Thoracic aorta (tissue), 2 donors: ENCODE measurements at regions not wholly inside any gene's neighbourhood (a gene's known extent, or its start where the extent isn't known, plus 50 kb on each side); places are given as distances from the start of the nearest gene placed in this dataset.

Experiments
- ATAC-seq: fragments of 150-250 bp; one replicate; pipeline ENCODE4 v1.8.0; 2017; ENCODE audit warnings: low read depth; ENCODE audit not compliant: insufficient number of reproducible peaks, low FRiP score
- DNase-seq: peaks from one replicate; pipeline ENCODE4 v3.0.0-alpha.2; 2020; ENCODE audit warnings: low spot score
- H3K27ac ChIP-seq, 2 donors: fragments of 200-600 bp; sonication (generic); 1 replicate in 1 of 2; 2 replicates in 1 of 2; pipeline ENCODE4 v1.5.1; 2016; ENCODE audit warnings: mild to moderate bottlenecking in 2 of 2, moderate library complexity in 2 of 2
- H3K27me3 ChIP-seq: fragments of 200-600 bp; sonication (generic); replicated peaks from 2 replicates; pipeline ENCODE4 v1.6.0; 2016; ENCODE audit warnings: mild to moderate bottlenecking; ENCODE audit not compliant: insufficient read depth
- H3K36me3 ChIP-seq: fragments of 200-600 bp; sonication (generic); one replicate; pipeline ENCODE4 v1.5.1; 2016
- H3K4me1 ChIP-seq, 2 donors: fragments of 200-600 bp; sonication (generic); 1 replicate in 1 of 2; 2 replicates in 1 of 2; pipeline versions ENCODE4 v1.5.1 to v1.6.0; 2016; ENCODE audit warnings: low read depth in 2 of 2, mild to moderate bottlenecking in 1 of 2; ENCODE audit not compliant: control insufficient read depth in 1 of 2
- H3K4me3 ChIP-seq: fragments of 200-600 bp; sonication (generic); 2 replicates; pipeline ENCODE4 v1.5.1; 2016; ENCODE audit warnings: mild to moderate bottlenecking
- H3K9me3 ChIP-seq: fragments of 200-600 bp; sonication (generic); 2 replicates; pipeline ENCODE4 v1.5.1; 2016
- TF ChIP-seq, protein P1 (sequence below): fragments of 200-600 bp; sonication (generic); IDR thresholded peaks from one replicate; pipeline ENCODE4 v1.5.1; 2019; ENCODE audit warnings: antibody characterized with exemption

DNA sequence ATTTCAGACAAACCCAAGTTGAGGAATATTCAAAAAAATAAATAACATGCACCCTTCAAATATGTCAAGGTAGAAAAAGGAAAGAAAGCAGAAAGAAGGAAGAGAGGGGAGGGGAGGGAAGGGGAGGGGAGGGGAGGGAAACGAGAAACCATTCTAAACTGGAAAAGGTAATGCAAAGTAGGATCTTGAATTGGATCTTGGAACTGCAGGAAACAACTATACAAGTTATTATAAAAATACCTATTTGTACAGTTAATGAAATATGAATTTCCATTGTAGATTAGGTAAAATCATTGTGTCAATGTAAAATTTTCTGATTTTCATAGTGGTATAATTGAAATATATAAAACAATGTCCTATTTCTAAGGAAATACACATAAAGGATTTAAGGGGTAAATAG, 668.4 kb downstream of the FAT4 start:
- H3K4me1 ChIP-seq, result peaks cover 0 to 5% of the 10 kb centered on the region in 2 donors
- H3K27me3 ChIP-seq, result no peaks in the 10 kb centered on the region
- TF ChIP-seq, protein P1, sequence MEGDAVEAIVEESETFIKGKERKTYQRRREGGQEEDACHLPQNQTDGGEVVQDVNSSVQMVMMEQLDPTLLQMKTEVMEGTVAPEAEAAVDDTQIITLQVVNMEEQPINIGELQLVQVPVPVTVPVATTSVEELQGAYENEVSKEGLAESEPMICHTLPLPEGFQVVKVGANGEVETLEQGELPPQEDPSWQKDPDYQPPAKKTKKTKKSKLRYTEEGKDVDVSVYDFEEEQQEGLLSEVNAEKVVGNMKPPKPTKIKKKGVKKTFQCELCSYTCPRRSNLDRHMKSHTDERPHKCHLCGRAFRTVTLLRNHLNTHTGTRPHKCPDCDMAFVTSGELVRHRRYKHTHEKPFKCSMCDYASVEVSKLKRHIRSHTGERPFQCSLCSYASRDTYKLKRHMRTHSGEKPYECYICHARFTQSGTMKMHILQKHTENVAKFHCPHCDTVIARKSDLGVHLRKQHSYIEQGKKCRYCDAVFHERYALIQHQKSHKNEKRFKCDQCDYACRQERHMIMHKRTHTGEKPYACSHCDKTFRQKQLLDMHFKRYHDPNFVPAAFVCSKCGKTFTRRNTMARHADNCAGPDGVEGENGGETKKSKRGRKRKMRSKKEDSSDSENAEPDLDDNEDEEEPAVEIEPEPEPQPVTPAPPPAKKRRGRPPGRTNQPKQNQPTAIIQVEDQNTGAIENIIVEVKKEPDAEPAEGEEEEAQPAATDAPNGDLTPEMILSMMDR, result no peak
- no peak overlapping the region for H3K4me3 ChIP-seq
- H3K9me3 ChIP-seq, result no peaks in the 10 kb centered on the region
- H3K36me3 ChIP-seq, result no peaks in the 10 kb centered on the region
- no peak overlapping the region for H3K27ac ChIP-seq
- DNase-seq (no peak), ATAC-seq (no peak)

DNA sequence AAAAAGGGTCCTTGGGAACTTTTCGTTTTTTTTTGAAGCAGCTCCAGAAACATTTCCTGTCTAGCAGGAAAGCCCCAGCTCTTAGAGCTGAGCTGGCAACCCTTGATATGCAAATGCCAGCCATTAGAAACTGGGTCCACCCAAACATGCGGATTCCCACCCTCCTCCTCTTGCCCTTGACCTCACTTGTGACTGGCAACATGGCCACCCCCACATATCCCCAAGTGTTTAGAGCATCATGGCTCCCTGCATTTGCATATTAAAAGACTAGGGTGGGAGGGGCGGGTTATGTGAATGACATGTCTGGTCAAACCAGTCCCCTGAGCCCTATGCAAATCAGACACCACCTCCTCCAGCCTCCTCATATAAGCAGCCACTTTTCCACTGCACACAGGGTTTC, 671.1 kb downstream of the FAT4 start:
- Histone ChIP-seq H3K27ac (no peak overlapping the region), H3K4me3 (no peak overlapping the region), H3K9me3 (no peaks in the 10 kb centered on the region), H3K4me1 (peaks cover 0 to 12% of the 10 kb centered on the region in 2 donors), H3K27me3 (no peaks in the 10 kb centered on the region), H3K36me3 (no peaks in the 10 kb centered on the region)
- TF ChIP-seq, protein P1, result no peak
- no peak for DNase-seq
- ATAC-seq, result no peak

DNA sequence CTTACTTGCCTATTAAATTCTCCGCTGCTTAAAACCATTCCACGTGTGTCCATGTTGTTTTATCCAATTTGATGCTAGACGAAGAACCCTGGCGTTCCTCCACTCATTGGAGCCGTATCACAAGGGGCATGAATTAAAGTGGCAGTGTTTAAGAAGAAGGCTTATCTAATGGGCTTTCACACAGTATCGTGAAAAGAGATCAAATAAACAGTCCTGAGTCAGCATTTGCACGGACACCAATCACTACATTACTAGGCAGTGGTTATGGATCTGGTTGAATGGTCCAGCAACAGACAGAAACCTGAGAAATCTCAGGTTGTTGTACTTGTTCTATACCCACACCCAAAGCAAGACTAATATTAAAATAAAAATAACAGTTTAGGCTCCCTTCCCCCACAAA, 671.6 kb downstream of the FAT4 start:
- no peak overlapping the region for H3K27ac ChIP-seq
- TF ChIP-seq, protein P1, result no peak
- H3K27me3 ChIP-seq, result no peaks in the 10 kb centered on the region
- DNase-seq, result no peak
- H3K36me3 ChIP-seq, result no peaks in the 10 kb centered on the region
- no peaks in the 10 kb centered on the region for H3K9me3 ChIP-seq
- H3K4me3 ChIP-seq, result no peak overlapping the region
- no peak for ATAC-seq
- H3K4me1 ChIP-seq, result peaks cover 0 to 13% of the 10 kb centered on the region in 2 donors

DNA sequence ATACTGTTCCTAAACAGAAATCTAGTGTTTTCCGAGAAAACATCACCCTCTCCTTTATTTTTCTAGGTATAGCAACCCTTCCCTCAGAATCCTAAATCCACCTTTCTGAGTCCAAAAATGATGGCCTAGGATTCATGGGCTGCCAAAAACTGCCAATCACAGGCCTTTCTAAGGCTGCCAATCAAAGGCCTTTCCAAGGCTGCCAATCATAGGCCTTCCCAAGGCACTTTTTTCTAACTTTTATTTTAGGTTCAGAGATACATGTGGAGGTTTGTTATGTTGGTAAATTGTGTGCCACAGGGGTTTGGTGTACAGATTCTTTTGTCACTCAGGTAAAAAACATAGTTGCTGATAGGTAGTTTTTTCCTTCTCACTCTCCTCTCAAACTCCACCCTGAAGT, 673.7 kb downstream of the FAT4 start:
- ATAC-seq (no peak), DNase-seq (no peak)
- peaks cover 0 to 24% of the 10 kb centered on the region in 2 donors for H3K4me1 ChIP-seq
- no peak overlapping the region for H3K4me3 ChIP-seq
- no peaks in the 10 kb centered on the region for H3K36me3 ChIP-seq
- no peaks in the 10 kb centered on the region for H3K27me3 ChIP-seq
- H3K9me3 ChIP-seq, result no peaks in the 10 kb centered on the region
- TF ChIP-seq, protein P1, result no peak
- H3K27ac ChIP-seq, result no peak overlapping the region

DNA sequence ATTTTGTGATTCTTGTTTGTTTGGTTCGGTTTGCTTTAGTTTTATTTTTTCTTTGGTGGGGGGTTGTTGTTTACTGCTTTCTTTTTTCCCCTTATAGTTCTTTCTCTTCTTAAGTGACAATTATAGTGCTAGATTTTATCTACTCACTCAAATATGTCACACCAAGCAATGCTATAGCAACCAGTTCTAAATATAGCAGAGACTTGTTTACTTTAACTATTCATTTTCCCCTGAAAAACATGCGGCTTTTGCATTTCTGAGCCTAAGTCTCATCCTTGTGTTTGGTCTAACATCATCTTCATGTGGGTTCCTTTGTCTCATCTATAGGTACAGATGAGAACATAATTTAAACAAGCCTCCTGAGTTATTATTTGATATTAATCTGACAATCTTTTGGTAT, 676.6 kb downstream of the FAT4 start:
- TF ChIP-seq, protein P1, result no peak
- H3K4me3 ChIP-seq, result no peak overlapping the region
- H3K27ac ChIP-seq, result no peak overlapping the region
- no peaks in the 10 kb centered on the region for H3K36me3 ChIP-seq
- H3K9me3 ChIP-seq, result no peaks in the 10 kb centered on the region
- DNase-seq, result no peak
- peaks cover 0 to 20% of the 10 kb centered on the region in 2 donors for H3K4me1 ChIP-seq
- no peak for ATAC-seq
- no peaks in the 10 kb centered on the region for H3K27me3 ChIP-seq
